Thyroid gland (tissue), 4 donors: ENCODE measurements at regions not wholly inside any gene's neighbourhood (a gene's known extent, or its start where the extent isn't known, plus 50 kb on each side); places are given as distances from the start of the nearest gene placed in this dataset.

Experiments
- DNase-seq, 2 donors: peaks; one replicate each; pipeline ENCODE4 v3.0.0-alpha.2; 2019
- H3K27ac ChIP-seq, 3 donors: fragments of 200-600 bp; sonication (generic); 1 replicate in 2 of 3; 2 replicates in 1 of 3; pipeline ENCODE4 v1.5.1; 2016 to 2019; ENCODE audit warnings: mild to moderate bottlenecking in 1 of 3, moderate library complexity in 1 of 3
- H3K27me3 ChIP-seq: fragments of 200-600 bp; sonication (generic); one replicate; pipeline ENCODE4 v1.5.1; 2019
- H3K36me3 ChIP-seq, 2 donors: fragments of 200-600 bp; sonication (generic); one replicate each; pipeline ENCODE4 v1.5.1; 2016 to 2019
- H3K4me1 ChIP-seq, 2 donors: fragments of 200-600 bp; sonication (generic); one replicate each; pipeline ENCODE4 v1.5.1; 2017 to 2019
- H3K4me3 ChIP-seq, 3 donors: fragments of 200-600 bp; sonication (generic); replicated peaks in 1 of 3; 1 replicate in 2 of 3; 2 replicates in 1 of 3; pipeline ENCODE4 v1.5.1; 2016; ENCODE audit warnings: mild to moderate bottlenecking in 1 of 3
- H3K9me3 ChIP-seq: fragments of 200-600 bp; sonication (generic); one replicate; pipeline ENCODE4 v1.5.1; 2017
- CTCF ChIP-seq, 6 experiments: fragments of 200-600 bp in 3 of 6; fragments of 450-650 bp in 3 of 6; sonication (generic) in 3 of 6; IDR thresholded peaks; one replicate each; pipeline ENCODE4 v1.5.1; 2016 to 2019; ENCODE audit warnings: antibody characterized with exemption in 6 of 6, mild to moderate bottlenecking in 2 of 6, inconsistent platforms in 1 of 6, moderate library complexity in 1 of 6
- POLR2A ChIP-seq, 2 donors: fragments of 450-650 bp; IDR thresholded peaks; one replicate each; pipeline ENCODE4 v1.6.1; 2017; ENCODE audit warnings: antibody characterized with exemption in 2 of 2, mild to moderate bottlenecking in 2 of 2, moderate library complexity in 1 of 2
- WGBS, 2 donors: methylation state at CpG; one replicate each; pipeline ENCODE4 v1.1.5; 2017; 5-methylcytosine and 5-hydroxymethylcytosine counted together
- intact Hi-C: fragments of 100-400 bp; cut with DNase I; formaldehyde crosslinking; loops from one replicate; pipeline ENCODE4 v1.15.1; 2023

DNA sequence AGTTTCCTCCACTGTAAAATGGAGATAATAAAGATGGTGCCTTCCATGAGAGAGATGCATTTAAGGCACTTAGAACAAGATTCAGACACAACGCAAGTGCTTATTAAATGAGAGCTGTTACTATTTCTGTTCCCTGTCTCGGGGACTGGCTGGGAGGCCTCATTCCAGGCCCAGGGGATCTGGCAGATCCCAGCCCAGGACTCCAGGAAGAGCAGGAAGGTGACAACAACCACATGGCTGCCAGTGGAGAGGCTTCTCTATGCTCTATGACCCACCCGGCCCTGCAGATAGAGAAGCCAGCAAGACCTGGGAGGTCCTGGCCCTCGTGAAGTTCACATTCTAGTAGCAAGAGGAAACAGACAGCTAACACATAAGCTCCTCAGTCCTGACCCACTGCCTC lies 175.5 kb downstream of the ACTL8 start:
- H3K9me3 ChIP-seq = no peaks in the 10 kb centered on the region
- no peak overlapping the region for H3K4me3 ChIP-seq
- no peak for TF ChIP-seq POLR2A (IDR thresholded peaks at IDR 0.05)
- no peak for TF ChIP-seq CTCF (IDR thresholded peaks at IDR 0.05)
- WGBS, 2 donors = 50 to 52% methylated on average over 4 of the region's 4 CpGs
- H3K27ac ChIP-seq = no peak overlapping the region
- no peaks in the 10 kb centered on the region for H3K36me3 ChIP-seq
- intact Hi-C loops = no loop called here
- no peak for DNase-seq
- H3K4me1 ChIP-seq = no peaks in the 10 kb centered on the region
- no peaks in the 10 kb centered on the region for H3K27me3 ChIP-seq

DNA sequence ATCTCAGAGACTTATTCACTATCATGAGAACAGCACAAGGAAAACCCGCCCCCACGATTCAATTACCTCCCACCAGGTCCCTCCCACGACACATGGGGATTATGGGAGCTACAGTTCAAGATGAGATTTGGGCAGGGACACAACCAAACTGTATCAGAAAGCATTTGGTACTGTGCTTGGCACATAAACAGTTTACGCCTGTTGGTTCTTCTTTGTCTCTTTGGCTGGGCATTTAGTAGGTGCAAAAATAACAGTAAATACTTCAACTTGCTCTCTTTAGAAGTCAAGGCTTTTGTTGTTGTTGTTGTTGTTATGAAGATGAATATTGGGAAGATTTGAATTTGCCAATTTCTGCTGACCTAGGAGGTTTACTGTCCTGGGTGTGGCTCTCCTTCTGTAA lies 175.4 kb upstream of the IGSF21 start:
- Histone ChIP-seq H3K27ac (no peak overlapping the region), H3K27me3 (no peaks in the 10 kb centered on the region), H3K4me3 (no peak overlapping the region), H3K4me1 (no peaks in the 10 kb centered on the region), H3K9me3 (no peaks in the 10 kb centered on the region), H3K36me3 (no peaks in the 10 kb centered on the region)
- intact Hi-C loops = no loop called here
- TF ChIP-seq POLR2A (IDR thresholded peaks at IDR 0.05) (no peak), CTCF (IDR thresholded peaks at IDR 0.05) (no peak)
- no peak for DNase-seq
- WGBS, 2 donors = 75 to 79% methylated on average over 4 of the region's 4 CpGs

- intact Hi-C loops = no loop called here
- DNase-seq = no peak
- no peak for TF ChIP-seq CTCF (IDR thresholded peaks at IDR 0.05)
- no peak for TF ChIP-seq POLR2A (IDR thresholded peaks at IDR 0.05)
These were observed 174.1 kb upstream of the IGSF21 start for GRCh38 chr1:17933501-17933900.

GRCh38 chr1:17933971-17934370 lies 173.6 kb upstream of the IGSF21 start:
- H3K27me3 ChIP-seq = no peaks in the 10 kb centered on the region
- intact Hi-C loops = no loop called here
- 40 to 43% methylated on average over 5 of the region's 5 CpGs for WGBS, 2 donors
- TF ChIP-seq POLR2A (IDR thresholded peaks at IDR 0.05) = no peak
- TF ChIP-seq CTCF (IDR thresholded peaks at IDR 0.05) = no peak
- no peaks in the 10 kb centered on the region for H3K36me3 ChIP-seq
- no peak overlapping the region for H3K4me3 ChIP-seq
- no peak overlapping the region for H3K27ac ChIP-seq
- H3K4me1 ChIP-seq = no peaks in the 10 kb centered on the region
- H3K9me3 ChIP-seq = no peaks in the 10 kb centered on the region
- DNase-seq = no peak

More at GRCh38 chr1:17933501-17933900, 174.1 kb upstream of the IGSF21 start:
- H3K4me3 ChIP-seq = no peak overlapping the region
- no peaks in the 10 kb centered on the region for H3K9me3 ChIP-seq
- WGBS, 2 donors = 52 to 59% methylated on average over 7 of the region's 7 CpGs
- H3K4me1 ChIP-seq = no peaks in the 10 kb centered on the region
- no peak overlapping the region for H3K27ac ChIP-seq
- no peaks in the 10 kb centered on the region for H3K36me3 ChIP-seq
- no peaks in the 10 kb centered on the region for H3K27me3 ChIP-seq

DNA sequence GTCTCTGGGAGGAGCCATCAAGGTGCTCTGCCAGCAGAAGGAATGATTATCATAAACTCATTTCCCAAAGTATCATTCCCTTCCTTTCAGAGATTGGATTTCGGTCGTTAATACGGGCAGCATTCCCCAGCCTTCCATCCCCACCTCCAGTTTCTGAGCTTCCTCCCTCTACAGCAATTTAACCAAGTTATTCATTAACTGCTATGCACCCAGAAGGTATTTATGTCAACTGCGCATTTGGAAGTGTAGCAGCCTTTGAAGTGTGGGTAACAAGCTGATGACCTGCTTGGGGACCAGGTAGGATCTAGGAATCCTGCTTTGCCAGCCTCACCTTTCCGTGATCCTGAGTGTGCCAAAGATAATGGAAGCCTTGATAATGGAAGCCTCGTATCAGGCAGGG lies 172.4 kb upstream of the IGSF21 start:
- no peaks in the 10 kb centered on the region for H3K4me1 ChIP-seq
- H3K27me3 ChIP-seq = no peaks in the 10 kb centered on the region
- no peak overlapping the region for H3K4me3 ChIP-seq
- WGBS, 2 donors = 55 to 64% methylated on average over 6 of the region's 6 CpGs
- intact Hi-C loops = no loop called here
- H3K9me3 ChIP-seq = no peaks in the 10 kb centered on the region
- H3K36me3 ChIP-seq = no peaks in the 10 kb centered on the region
- DNase-seq = no peak
- no peak overlapping the region for H3K27ac ChIP-seq
- TF ChIP-seq CTCF (IDR thresholded peaks at IDR 0.05) (no peak), POLR2A (IDR thresholded peaks at IDR 0.05) (no peak)
